NCI-H187 treated with DMSO at 0.1 percent for 48 hours (cell line): ENCODE measurements at regions not wholly inside any gene's neighbourhood (a gene's known extent, or its start where the extent isn't known, plus 50 kb on each side); places are given as distances from the start of the nearest gene placed in this dataset.
"Not testable (repeated sequence)": the region's sequence is repeated elsewhere in the genome, so short reads cannot be mapped to it uniquely, and the experiment has no call there.

Experiments used
- DNase-seq: peaks from one replicate; lab custom pipeline; 2025; lab: John Stamatoyannopoulos, UW

DNA sequence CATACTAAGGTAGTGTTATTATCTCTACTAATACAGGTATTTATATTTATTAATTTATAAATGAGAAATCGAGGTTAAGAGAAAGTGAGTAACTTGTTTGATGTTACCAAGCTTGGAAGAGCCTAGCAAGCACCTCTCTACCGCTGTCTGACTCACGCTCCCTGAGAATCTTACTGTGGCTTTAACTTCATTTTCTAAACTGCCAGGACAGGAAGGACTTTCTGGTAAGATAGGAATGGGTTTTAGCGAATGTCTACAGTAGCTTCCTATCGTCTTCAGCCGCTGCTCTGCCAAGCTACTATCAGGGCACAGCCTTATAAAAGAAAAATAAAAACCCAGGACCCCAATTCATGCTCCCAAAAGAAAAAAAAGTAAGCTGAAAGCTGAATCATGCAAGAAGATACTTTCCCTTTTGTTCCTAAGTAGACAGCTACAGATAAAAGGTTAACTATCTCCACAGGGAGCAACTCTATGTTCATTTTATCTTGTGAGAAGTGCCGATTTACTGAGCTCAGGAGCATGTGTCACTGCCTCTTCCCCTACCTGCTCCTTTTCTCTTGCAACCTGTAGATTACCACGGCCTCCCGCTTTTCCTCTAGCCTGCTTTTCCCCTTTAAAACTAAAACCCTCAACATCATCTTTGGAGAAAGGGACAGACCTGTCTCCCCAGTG, 60.2 kb downstream of the THNSL1 start:
- DNase-seq: no peak

DNA sequence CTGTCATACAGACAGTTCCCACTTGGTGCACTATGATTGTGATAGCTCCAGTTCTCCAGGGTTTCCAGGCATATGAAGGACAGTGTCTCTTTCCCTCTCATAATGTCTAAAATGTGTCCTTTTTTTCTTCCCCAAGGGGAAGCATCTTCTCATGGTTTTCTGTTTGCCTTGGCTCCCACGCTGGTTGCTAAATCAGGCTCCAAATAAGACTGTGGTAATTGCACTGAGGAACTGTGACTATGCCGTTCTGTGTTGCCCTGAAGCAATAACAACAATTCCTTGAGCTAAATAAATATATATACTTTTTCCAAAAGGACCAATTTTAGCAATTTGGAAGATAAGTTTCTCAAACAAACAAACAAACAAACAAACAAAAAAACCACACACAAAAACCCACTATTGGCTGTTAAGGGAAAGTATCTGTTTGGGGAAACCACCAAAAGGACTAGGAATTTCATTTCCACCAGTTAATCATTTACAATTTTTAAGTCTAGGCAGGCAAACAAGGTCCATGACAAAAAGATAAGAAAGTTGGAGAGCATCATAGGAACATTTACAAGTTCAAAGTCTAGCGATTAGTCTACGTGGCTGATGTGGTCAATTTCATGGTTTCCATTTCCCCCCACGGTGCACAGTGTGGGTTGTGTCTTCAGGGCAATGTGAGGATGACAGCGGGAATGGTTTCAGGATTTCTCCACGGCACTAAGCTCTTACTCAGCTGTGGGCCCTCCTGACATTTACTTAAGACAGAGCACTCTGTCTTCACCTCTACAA, 62.4 kb downstream of the THNSL1 start:
- no peak for DNase-seq

GRCh38 chr10:25080880-25081581, 64.6 kb downstream of the THNSL1 start:
- peak; percentile 58 for DNase-seq

- DNase-seq: peak; percentile 87
Measured at GRCh38 chr10:25082276-25083204, 66.1 kb downstream of the THNSL1 start.

- DNase-seq: no peak
Measured at GRCh38 chr10:25083546-25084111, 67.2 kb downstream of the THNSL1 start.

DNA sequence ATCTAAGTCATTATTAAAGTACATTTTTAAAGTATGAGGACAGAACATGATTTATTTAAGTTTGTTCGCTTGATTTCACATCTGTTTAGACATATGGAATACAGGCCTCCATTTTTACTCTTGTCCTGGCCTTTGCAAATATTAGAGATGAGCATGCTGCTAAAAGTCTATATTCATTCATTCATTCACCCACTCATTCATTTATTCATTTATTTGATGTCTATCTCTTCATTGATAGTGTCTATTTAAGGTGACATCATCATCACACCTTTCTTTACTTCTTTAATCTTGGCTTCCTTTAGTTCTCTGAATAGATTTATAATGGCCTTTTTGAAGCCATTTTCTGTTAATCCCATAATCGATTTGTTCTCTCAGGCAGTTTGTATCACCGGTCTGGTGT, 68.0 kb downstream of the THNSL1 start:
- no peak for DNase-seq

GRCh38 chr10:25094590-25094989, 78.2 kb downstream of the THNSL1 start:
- no peak for DNase-seq

DNA sequence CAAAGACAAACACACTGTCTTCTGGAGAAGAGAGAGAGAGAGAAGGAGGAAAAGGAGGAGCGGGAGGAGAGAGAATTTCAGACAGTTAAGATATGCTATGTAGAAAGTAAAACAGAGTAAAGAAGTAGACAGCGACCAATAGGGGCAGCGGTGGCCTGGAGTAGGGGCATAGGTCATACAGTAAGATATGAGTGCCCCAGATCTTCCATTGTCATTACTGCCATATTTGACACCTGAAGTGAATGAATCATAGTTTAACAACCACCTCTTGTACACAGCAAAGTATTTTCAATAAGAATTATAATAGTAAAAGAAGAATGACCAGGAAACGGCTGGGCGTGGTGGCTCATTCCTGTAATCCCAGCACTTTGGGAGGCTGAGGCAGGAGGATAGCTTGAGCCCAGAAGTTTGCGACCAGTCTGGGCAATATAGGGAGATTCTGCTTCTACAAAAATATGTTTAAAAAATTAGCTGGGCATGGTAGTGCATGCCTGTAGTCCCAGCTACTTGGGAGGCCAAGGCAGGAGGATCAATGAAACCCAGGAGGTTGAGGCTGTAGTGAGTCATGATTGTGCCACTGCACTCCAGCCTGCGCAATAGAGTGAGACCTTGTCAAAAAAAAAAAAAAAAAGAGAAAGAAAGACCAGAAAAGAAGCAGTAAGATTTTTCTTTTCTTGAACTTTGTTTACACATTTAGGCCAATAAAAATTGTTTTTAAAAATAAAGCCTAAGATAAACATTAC, 77.0 kb upstream of the GPR158 start:
- no peak for DNase-seq

DNA sequence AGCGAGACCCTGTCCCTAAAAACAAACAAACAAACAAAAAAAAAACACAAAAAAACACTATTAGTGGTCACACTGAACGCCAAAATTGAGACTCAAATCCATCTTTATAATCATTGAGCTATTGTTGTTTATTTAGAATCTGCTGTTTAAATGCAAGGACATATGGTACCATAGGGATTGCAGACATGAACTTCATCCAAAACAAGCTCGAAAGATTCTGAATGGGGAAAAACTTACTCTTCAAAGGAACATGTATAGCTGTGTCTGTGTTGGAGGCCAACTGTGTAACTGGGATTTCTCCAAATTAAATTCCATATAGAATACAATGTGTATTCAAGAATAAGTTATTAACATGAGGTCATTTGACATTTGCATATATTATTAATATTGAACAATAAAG, 74.7 kb upstream of the GPR158 start:
- DNase-seq: no peak

- DNase-seq: no peak
Measured at GRCh38 chr10:25101461-25102146, 73.2 kb upstream of the GPR158 start.

DNA sequence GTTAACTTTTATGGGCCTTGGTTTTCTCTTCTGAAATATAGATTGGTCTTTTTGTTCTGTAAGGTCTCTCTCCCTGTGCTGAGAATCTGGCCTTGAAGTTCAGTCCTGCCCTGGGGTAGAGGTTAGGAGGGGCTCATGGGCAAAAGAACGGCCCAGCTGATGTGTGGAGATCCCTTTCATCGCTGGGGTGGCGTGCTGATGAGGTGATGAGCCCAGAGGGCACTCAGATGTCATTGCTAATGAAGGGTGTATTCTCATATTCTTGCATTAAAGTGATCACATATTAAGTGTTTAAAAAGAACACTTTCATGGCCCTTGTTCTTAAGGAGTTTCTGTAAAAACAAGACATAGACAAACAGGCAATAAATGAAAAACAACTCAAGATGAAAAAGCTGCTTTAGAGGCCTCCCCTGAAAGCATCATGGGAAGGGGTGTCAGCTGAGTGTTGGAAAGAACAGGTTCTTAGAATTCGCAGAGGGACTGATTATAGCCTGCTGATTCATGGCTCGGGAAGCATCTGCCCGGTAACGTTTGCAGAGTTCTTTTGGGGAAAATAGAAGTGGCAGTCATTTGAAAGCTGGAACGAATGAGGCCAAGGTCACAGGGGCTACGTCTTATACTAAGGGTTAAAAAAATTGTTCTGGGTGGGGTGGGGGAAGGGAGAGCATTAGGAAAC, 72.5 kb upstream of the GPR158 start:
- no peak for DNase-seq

DNA sequence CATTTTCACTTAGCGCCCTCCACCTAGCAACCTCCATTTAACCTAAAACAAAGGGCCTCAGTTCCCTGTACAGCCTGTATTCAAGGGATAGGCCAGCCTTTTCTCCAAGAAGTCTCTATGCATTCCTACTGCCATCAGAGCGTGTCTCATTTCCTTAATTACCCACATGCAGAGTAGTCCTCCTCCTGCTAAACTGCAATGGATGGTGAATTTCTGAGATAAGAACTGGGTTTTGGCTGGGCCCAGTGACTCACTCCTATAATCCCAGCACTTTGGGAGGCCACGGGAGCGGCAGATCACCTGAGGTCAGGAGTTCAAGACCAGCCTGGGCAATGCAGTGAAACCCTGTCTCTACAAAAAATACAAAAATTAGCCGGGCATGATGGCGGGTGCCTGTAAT, 71.1 kb upstream of the GPR158 start:
- DNase-seq: no peak

GRCh38 chr10:25104441-25104840, 70.4 kb upstream of the GPR158 start:
- no peak for DNase-seq

DNA sequence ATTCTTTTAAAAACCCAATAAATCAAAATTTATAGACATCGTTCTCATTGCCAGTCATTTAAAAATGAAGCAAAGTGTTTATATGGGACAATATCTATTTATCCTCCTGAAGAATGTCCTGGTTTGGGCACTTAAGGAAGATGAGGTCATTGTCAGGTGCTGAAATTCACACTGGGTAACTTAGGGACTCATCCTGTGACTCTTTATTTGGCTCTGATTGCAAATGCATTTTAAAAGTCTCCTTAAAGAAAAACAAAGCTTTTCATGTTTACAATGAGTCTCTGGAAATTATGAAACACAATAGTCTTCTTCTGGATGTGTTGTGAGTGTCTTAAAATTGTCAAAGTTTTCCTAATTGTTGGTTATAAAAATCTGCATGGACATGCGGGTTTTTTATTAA, 69.5 kb upstream of the GPR158 start:
- DNase-seq: no peak

DNA sequence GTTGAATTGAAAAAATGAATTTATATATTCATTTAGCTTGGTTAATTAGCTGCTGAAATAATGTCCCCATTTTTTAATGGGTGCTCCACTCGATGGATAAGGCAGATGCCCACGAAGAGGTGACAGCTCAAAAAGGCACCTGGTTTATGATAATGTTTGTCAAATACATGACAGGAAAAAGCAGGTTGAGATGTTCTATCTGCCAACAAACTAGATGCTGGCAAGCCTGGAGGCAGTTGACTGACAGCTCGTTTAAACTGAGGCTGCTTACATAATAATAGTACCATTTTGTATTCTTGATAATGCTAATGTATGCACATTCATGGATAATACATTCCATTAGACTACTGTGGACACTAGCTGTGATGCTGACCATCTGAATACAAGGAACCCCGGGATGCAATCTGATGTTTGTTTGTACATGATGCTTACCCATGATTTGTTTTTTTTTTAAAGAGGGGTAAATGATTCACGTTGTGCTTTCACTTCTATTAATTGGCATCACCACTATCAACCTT, 69.0 kb upstream of the GPR158 start:
- DNase-seq: no peak

DNA sequence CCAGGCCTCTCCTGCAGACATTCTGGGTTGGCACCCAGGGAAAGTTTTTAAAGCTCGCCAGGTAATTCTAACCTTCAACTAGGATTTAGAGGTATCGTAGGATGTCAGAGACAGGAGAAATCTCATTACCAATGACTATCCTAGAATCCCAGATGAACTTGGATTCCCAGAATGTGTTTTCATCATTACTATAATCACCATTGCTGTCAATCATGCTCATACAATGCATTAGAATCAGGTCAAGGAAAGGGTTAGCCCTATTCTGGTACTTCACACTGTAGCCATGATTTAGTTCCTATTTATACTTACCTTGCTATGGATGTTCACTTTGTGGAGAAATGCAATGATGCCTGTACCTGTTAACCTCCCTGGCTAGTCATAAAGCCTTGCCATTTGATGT, 67.0 kb upstream of the GPR158 start:
- no peak for DNase-seq

GRCh38 chr10:25109896-25110295, 64.9 kb upstream of the GPR158 start:
- DNase-seq: not testable (repeated sequence)

DNA sequence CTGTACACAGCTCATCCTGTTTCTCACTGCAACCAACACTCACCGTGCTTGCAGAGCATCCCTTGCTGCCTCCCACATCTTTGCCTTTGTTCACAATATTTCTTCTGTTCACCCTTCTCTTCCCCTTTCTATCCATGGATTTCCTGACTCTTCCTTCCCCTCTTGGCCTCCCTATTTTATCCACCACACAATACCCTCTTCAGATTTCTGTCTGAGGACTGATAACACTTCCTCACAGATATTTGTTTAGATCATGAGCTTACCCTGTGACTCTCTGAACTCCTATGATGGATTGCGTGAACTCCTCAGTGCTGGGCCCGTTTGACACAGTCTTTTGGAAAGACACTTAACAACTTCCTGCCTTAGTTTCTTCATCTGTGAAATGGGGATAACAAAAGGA, 62.8 kb upstream of the GPR158 start:
- DNase-seq: no peak

DNA sequence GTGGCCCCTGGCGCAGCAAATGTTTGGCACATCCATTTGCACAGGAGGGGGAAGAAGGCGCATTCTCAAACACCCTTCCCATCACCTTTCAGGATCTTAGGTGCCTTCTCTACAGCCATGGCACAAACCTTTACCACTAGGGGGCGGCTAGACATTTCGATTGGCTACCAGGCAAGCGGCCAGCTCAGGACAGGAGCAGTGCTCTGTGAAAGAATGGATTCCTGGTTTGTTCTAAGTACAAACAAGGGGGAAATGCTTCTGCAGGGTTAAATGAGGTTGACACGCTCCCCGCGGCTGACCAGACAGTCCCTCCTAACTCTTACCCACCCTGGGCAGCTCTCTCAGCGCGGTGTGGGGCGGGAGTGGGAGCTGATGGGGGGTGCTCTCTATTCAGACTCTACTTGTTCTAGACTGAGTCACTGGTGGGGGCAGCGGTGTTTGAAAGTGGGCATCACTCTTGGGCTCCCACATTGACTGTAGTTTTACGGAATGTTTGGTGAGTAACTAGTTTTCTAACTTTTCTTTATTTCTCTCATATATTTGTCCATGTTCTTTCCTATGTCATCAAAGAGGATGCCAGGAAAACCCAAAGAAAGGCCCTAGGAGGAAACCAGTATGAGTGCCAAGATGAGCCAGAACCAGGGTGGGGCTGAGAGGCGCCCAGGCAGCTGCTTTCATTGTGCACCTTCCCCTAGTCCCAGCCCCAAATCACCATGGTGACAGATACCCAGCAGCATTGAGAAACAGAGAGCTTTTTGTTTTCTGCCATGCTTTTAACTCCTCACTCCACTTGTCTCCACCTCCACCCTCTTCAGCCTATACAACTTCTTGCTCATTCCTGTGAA, 61.4 kb upstream of the GPR158 start:
- peak; percentile 25 for DNase-seq
